Thyroid gland (tissue), 4 donors: ENCODE measurements at regions not wholly inside any gene's neighbourhood (a gene's known extent, or its start where the extent isn't known, plus 50 kb on each side); places are given as distances from the start of the nearest gene placed in this dataset.

ENCODE experiments used
- DNase-seq, 2 donors: peaks; one replicate each; pipeline ENCODE4 v3.0.0-alpha.2; 2019
- H3K27ac ChIP-seq, 3 donors: fragments of 200-600 bp; sonication (generic); 1 replicate in 2 of 3; 2 replicates in 1 of 3; pipeline ENCODE4 v1.5.1; 2016 to 2019; ENCODE audit warnings: mild to moderate bottlenecking in 1 of 3, moderate library complexity in 1 of 3
- H3K27me3 ChIP-seq: fragments of 200-600 bp; sonication (generic); one replicate; pipeline ENCODE4 v1.5.1; 2019
- H3K36me3 ChIP-seq, 2 donors: fragments of 200-600 bp; sonication (generic); one replicate each; pipeline ENCODE4 v1.5.1; 2016 to 2019
- H3K4me1 ChIP-seq, 2 donors: fragments of 200-600 bp; sonication (generic); one replicate each; pipeline ENCODE4 v1.5.1; 2017 to 2019
- H3K4me3 ChIP-seq, 3 donors: fragments of 200-600 bp; sonication (generic); replicated peaks in 1 of 3; 1 replicate in 2 of 3; 2 replicates in 1 of 3; pipeline ENCODE4 v1.5.1; 2016; ENCODE audit warnings: mild to moderate bottlenecking in 1 of 3
- H3K9me3 ChIP-seq: fragments of 200-600 bp; sonication (generic); one replicate; pipeline ENCODE4 v1.5.1; 2017
- CTCF ChIP-seq, 6 experiments: fragments of 200-600 bp in 3 of 6; fragments of 450-650 bp in 3 of 6; sonication (generic) in 3 of 6; IDR thresholded peaks; one replicate each; pipeline ENCODE4 v1.5.1; 2016 to 2019; ENCODE audit warnings: antibody characterized with exemption in 6 of 6, mild to moderate bottlenecking in 2 of 6, inconsistent platforms in 1 of 6, moderate library complexity in 1 of 6
- POLR2A ChIP-seq, 2 donors: fragments of 450-650 bp; IDR thresholded peaks; one replicate each; pipeline ENCODE4 v1.6.1; 2017; ENCODE audit warnings: antibody characterized with exemption in 2 of 2, mild to moderate bottlenecking in 2 of 2, moderate library complexity in 1 of 2
- WGBS, 2 donors: methylation state at CpG; one replicate each; pipeline ENCODE4 v1.1.5; 2017; 5-methylcytosine and 5-hydroxymethylcytosine counted together
- intact Hi-C: fragments of 100-400 bp; cut with DNase I; formaldehyde crosslinking; loops from one replicate; pipeline ENCODE4 v1.15.1; 2023

GRCh38 chr9:38316166-38316780, 76.2 kb upstream of the ALDH1B1 start:
- TF ChIP-seq CTCF (IDR thresholded peaks at IDR 0.05) = no peak
- no peak for TF ChIP-seq POLR2A (IDR thresholded peaks at IDR 0.05)
- Histone ChIP-seq H3K36me3 (no peaks in the 10 kb centered on the region), H3K4me3 (no peak overlapping the region), H3K4me1 (peaks cover 0 to 14% of the 10 kb centered on the region in 2 donors), H3K27me3 (no peaks in the 10 kb centered on the region), H3K9me3 (no peaks in the 10 kb centered on the region), H3K27ac (no peak overlapping the region)
- intact Hi-C loops = no loop called here
- WGBS, 2 donors = 83 to 95% methylated on average over 5 to 6 of the region's 6 CpGs
- DNase-seq = no peak

- TF ChIP-seq POLR2A (IDR thresholded peaks at IDR 0.05) = no peak
- TF ChIP-seq CTCF (IDR thresholded peaks at IDR 0.05) = no peak
These were observed 77.4 kb upstream of the ALDH1B1 start for GRCh38 chr9:38315085-38315595.

GRCh38 chr9:38313421-38313820, 79.1 kb upstream of the ALDH1B1 start:
- Histone ChIP-seq H3K4me1 (peaks cover 0 to 7% of the 10 kb centered on the region in 2 donors), H3K36me3 (no peaks in the 10 kb centered on the region), H3K9me3 (no peaks in the 10 kb centered on the region), H3K4me3 (no peak overlapping the region), H3K27me3 (no peaks in the 10 kb centered on the region), H3K27ac (no peak overlapping the region)
- no peak for DNase-seq
- intact Hi-C loops = no loop called here
- WGBS, 2 donors = 68 to 76% methylated on average over 6 of the region's 6 CpGs
- TF ChIP-seq CTCF (IDR thresholded peaks at IDR 0.05) = no peak
- TF ChIP-seq POLR2A (IDR thresholded peaks at IDR 0.05) = no peak

More at GRCh38 chr9:38315085-38315595, 77.4 kb upstream of the ALDH1B1 start:
- Histone ChIP-seq H3K4me1 (peaks cover 0 to 14% of the 10 kb centered on the region in 2 donors), H3K4me3 (no peak overlapping the region), H3K27me3 (no peaks in the 10 kb centered on the region), H3K27ac (no peak overlapping the region), H3K36me3 (no peaks in the 10 kb centered on the region), H3K9me3 (no peaks in the 10 kb centered on the region)
- intact Hi-C loops = no loop called here
- 75 to 83% methylated on average over 9 of the region's 9 CpGs for WGBS, 2 donors
- no peak for DNase-seq

GRCh38 chr9:38312406-38312805, 80.1 kb upstream of the ALDH1B1 start:
- Histone ChIP-seq H3K9me3 (no peaks in the 10 kb centered on the region), H3K4me1 (no peaks in the 10 kb centered on the region), H3K27ac (no peak overlapping the region), H3K36me3 (no peaks in the 10 kb centered on the region), H3K4me3 (no peak overlapping the region), H3K27me3 (no peaks in the 10 kb centered on the region)
- intact Hi-C loops = no loop called here
- 95 to 100% methylated on average over 1 to 4 of the region's 4 CpGs for WGBS, 2 donors
- no peak for DNase-seq
- TF ChIP-seq CTCF (IDR thresholded peaks at IDR 0.05) (no peak), POLR2A (IDR thresholded peaks at IDR 0.05) (no peak)

- intact Hi-C loops = no loop called here
- Histone ChIP-seq H3K27me3 (no peaks in the 10 kb centered on the region), H3K4me3 (no peak overlapping the region), H3K36me3 (no peaks in the 10 kb centered on the region), H3K4me1 (no peaks in the 10 kb centered on the region), H3K27ac (no peak overlapping the region), H3K9me3 (no peaks in the 10 kb centered on the region)
- WGBS, 2 donors = 54 to 62% methylated on average over 11 to 16 of the region's 16 CpGs
- DNase-seq = no peak
- TF ChIP-seq POLR2A (IDR thresholded peaks at IDR 0.05) (no peak), CTCF (IDR thresholded peaks at IDR 0.05) (no peak)
These were observed 80.9 kb upstream of the ALDH1B1 start for GRCh38 chr9:38311382-38312270.
